Neural progenitor cell (in vitro differentiated cells): ENCODE measurements at regions not wholly inside any gene's neighbourhood (a gene's known extent, or its start where the extent isn't known, plus 50 kb on each side); places are given as distances from the start of the nearest gene placed in this dataset.
"Not testable (repeated sequence)": the region's sequence is repeated elsewhere in the genome, so short reads cannot be mapped to it uniquely, and the experiment has no call there.

Source experiments
- EZH2phosphoT487 ChIP-seq: fragments of 200-600 bp; sonication (generic); IDR thresholded peaks from 2 replicates; pipeline ENCODE4 v1.6.1; 2017; ENCODE audit warnings: antibody characterized with exemption
- TF ChIP-seq, protein P1 (sequence below): fragments of 200-600 bp; sonication (generic); IDR thresholded peaks from 2 replicates; pipeline ENCODE4 v1.5.1; 2017; ENCODE audit warnings: antibody characterized with exemption, mild to moderate bottlenecking

DNA sequence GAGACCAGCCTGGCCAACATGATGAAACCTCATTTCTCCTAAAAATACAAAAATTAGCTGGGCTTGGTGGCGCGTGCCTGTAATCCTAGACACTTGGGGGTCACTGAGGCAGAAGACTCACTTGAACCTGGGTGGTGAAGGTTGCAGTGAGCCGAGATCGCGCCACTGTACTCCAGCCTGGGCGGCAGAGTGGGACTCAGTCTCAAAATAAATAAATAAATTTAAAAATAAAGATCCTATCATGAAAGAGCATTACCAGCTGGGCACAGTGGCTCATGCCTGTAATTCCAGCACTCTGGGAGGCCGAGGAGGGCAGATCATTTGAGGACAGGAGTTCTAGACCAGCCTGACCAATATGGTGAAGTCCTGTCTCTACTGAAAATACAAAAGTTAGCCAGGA lies 4489.2 kb upstream of the OR11H1 start:
- TF ChIP-seq, protein P1, sequence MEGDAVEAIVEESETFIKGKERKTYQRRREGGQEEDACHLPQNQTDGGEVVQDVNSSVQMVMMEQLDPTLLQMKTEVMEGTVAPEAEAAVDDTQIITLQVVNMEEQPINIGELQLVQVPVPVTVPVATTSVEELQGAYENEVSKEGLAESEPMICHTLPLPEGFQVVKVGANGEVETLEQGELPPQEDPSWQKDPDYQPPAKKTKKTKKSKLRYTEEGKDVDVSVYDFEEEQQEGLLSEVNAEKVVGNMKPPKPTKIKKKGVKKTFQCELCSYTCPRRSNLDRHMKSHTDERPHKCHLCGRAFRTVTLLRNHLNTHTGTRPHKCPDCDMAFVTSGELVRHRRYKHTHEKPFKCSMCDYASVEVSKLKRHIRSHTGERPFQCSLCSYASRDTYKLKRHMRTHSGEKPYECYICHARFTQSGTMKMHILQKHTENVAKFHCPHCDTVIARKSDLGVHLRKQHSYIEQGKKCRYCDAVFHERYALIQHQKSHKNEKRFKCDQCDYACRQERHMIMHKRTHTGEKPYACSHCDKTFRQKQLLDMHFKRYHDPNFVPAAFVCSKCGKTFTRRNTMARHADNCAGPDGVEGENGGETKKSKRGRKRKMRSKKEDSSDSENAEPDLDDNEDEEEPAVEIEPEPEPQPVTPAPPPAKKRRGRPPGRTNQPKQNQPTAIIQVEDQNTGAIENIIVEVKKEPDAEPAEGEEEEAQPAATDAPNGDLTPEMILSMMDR = not testable (repeated sequence)
- TF ChIP-seq EZH2phosphoT487 = not testable (repeated sequence)
